ENCODE measurements at regions not wholly inside any gene's neighbourhood (a gene's known extent, or its start where the extent isn't known, plus 50 kb on each side); places are given as distances from the start of the nearest gene placed in this dataset.

DNA sequence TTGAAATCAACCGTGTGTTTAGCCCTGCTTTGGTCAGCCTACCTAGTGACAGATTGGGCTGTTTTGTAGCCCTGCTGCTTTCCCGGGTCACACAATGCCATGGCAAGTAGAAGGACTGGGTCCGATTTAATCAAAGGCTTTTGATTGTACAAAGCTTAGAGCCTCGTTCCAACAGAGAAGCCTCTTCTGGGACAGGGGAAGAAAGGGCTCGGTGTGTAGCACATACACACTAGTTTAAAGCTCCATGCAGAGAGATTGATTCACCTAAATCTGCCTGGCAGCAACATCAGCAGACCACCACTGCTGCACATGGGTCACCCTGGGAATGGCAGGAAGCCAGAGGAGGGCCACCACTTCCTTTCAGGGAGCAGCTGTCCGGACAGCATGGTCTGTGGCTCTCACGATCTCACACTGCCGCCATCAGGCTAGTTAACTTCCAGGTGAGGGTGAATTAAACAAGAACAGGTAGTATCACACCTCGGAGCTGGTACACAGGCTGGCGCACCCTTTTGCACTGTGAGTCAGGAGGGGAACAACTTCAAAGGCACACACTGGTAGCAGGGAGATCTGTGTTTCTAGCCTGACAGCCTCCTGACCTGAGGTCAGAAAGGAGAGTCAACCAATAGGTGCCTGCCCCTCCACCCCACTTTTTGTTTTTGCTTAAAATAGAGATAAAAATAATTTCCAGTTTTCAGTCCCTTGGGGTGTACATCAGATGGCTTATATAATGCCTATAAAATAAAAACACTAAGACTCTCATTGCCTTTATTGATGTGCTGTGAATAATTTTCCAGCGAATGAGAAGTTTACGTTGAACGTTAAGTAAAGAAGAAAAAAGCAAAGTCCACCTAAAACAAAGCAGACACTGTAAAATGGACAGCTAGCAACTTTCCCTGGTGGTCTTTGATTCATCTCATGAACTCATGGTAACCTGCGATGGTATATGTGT is 108.5 kb downstream of the CDCA7 start:
- intact Hi-C loops (cut with DNase I) = no loop called here

DNA sequence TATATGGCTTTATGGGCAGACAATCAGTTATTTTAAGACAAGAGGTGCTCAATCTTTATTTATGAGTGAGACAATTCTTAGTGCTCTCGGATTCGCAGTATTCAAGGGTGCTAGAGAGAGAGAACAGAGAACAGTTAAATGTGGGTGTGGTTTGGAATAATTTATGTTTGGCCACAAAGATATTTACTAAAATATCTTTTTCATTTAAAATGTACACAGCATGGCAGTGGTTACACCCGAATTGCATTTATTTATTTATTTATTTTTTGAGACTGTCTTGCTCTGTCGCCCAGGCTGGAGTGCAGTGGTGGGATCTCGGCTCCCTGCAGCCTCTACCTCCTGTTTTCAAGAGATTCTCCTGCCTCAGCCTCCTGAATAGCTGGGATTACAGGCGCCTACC is 109.2 kb downstream of the CDCA7 start:
- no peak for DNase-seq (ENCODE audit: low spot score)

More for the DNA sequence above, 108.5 kb downstream of the CDCA7 start:
- no peak for DNase-seq (ENCODE audit: low spot score)

DNA sequence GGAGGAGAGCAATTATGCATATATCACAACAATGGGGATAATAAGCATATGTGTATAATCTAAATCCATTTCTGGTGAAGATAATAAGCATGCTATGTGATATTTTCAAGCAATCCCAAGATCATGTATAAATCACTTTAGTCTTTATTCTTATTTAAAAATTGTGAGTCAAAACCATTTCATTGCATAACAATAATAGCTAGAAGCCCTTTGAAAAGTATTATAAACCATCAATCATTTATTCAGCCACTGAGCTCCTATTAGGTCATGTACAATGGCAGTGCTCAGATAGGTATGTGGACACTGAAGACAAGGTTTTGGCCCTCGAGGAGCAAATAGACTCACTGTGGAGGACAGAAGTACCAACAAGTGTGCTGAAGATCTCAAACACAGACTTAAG is 113.1 kb downstream of the CDCA7 start:
- intact Hi-C loops (cut with DNase I) = no loop called here
- no peak for DNase-seq (ENCODE audit: low spot score)

More for the DNA sequence above, 109.2 kb downstream of the CDCA7 start:
- intact Hi-C loops (cut with DNase I) = no loop called here

DNA sequence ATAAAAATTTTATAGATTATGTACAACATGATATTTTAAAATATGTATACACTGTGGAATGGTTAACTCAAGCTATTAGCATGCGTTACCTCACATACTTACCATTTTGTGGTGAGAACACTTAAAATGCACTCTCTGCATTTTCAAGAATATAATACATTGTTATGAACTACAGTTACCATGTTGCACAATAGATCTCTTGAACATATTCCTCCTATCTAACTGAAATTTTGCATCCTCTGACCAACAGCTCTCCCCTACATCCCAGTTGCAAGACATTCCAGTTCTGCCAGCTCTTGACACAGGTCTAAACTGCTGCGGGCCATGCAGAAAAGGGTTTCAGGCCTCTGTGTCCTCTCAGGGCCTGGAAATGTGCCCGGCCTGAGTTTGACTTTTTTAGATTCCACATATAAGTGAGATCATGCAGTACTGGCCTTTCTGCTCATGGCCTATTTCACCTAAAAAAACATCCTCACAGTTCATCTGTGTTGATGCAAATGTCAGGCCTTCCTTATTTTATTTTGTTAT is 113.7 kb downstream of the CDCA7 start:
- DNase-seq (ENCODE audit: low spot score) = no peak
- intact Hi-C loops (cut with DNase I) = no loop called here

DNA sequence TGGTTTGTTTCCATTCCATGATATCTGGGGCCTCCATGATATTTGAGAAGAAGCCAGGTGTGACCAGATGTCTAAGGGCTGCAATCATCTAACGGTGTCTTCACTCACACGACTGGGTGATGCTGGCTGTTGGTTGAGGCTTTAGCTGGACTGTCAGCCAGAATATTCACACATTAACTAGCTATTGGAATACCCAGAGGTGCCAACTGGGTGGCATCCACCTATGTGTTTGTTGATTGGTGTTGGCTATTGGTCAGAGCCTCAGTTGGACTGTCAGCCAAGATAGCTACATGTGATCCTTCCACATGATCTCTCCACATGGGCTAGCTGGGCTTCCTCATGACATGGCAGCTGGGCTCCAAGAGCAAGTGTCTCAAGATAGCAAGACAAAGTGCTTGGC is 117.4 kb downstream of the CDCA7 start:
- intact Hi-C loops (cut with DNase I) = no loop called here
- no peak for DNase-seq (ENCODE audit: low spot score)

DNA sequence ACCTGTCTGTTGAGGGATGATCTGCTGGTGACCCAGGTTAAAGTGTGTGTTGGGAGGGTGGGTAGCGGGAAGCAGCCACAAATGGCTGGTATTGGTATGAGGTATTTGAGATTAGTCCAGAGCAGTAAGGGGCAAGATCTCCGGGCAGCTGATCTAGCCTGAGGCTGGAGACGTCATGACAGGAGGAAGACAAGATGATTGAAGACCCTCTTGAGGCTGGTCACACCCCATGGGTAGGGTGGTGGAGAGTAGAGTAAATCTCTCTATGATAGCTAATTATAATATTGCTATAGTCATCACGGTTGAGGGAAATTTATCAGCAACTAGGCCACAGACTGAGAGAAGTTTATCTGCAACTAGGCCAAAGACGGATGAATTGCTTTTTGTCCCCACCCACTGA is 128.5 kb downstream of the CDCA7 start:
- intact Hi-C loops (cut with DNase I) = no loop called here
- DNase-seq (ENCODE audit: low spot score) = no peak

DNA sequence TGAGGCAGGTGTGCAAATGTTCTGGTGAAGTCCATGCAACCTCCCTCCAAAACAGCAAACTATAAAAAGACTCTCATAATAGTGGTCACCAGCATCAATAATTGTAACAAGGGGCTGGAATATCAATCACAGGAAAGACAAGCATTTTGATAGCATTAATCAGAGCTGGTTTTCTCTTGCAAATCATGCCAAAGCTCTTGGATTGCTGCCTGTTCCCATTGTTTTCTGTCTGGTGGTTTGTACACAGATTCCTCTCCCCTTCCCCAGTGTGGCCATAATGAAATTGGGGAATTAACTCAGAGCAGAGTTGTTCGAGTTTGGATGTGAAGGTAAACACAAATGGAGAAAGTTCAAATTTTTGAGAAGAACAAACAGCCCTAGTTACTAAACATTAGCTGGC is 134.2 kb downstream of the CDCA7 start:
- DNase-seq (ENCODE audit: low spot score) = no peak

DNA sequence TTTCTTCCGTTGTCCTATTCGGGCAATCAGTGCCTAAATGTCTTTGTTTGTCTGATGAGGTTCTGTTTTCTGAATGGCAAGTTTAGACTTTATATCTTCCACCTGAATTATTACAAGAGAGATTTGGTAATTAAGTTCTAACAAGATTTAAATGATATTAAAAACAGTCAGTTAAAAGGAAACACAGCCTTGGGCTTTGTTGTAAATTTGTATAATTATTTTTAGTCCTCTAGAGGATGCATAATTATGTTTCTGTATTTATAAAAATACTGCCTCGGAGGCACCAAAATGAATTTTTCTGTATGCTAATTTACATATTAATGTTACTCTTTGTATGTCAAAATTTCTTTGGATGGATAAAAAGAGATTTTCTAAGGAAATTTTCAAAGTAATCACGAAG is 136.7 kb downstream of the CDCA7 start:
- intact Hi-C loops (cut with DNase I) = no loop called here
- no peak for DNase-seq (ENCODE audit: low spot score)

More for the DNA sequence above, 134.2 kb downstream of the CDCA7 start:
- intact Hi-C loops (cut with DNase I) = no loop called here

DNA sequence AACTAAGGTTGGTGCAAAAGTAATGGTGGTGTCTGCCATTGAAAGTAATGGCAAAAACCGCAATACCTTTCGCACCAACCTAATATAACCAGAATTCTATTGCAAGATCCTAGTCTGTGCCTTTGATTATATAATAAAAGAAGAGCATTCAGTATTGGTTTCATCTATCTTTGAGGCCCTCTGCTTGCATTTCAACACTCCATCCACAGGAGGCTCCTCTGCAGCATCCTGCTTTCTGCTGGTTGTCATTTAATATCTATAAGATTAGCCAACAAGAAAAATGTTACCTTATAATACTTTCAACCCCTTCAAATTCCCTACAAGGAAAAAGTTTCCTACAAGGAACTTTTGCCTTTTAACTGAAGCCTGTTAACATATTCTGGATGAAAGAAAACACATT is 139.2 kb downstream of the CDCA7 start:
- intact Hi-C loops (cut with DNase I) = no loop called here
- DNase-seq (ENCODE audit: low spot score) = no peak

DNA sequence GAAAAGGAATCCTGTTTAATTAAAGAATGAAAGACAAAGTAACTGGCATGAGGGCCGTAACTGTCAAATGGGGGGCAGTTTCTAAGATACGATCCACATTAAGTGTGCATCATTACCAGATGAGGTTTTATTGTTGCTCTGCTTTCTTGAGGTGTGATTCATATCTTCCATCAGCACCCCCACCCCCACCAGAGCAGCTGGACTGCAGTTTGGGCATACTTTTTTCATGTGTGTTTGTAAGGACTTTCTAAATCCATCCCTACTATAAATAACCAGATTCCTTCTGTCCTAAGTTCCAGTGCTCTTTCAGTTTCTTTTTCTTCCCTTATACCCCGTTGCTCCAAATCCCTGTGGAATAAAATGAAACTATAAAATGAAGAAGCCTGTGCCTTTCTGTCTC is 142.1 kb downstream of the CDCA7 start:
- intact Hi-C loops (cut with DNase I) = no loop called here
- no peak for DNase-seq (ENCODE audit: low spot score)

DNA sequence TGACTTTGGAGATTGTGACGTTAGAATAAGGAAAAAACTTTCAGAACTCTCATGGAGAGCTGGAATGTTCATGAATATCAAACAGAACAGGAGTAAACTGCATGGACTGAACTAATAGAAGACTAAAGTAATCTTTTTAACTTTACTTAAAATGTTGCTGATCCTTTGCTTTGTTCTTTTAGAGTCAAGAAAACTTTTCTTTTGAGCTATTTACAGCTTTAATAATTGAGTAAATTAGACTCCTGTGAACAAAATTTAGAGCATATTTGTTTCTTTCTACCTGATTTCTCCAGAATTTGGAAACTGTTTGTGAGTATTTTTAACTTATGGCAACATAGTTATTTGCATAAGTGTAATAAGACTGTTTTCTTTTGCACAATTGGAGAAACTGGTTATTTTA is 146.3 kb downstream of the CDCA7 start:
- DNase-seq (ENCODE audit: low spot score) = no peak
- intact Hi-C loops (cut with DNase I) = no loop called here

DNA sequence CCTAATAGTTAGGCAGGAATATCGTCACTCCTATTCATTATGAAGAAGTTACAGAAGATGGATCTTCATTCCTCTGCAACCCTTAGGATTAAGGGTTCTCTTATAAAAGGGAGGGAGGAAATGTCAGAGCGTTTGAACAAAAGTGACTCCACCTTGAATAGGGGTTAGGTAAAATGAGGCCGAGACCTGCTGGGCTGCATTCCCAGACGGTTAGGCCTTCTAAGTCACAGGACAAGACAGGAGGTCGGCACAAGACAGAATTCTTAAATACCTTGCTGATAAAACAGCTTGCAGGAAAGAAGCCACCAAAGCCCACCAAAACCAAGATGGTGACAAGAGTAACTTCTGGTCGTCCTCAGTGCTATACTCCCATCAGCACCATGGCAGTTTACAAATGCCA is 147.6 kb downstream of the CDCA7 start:
- DNase-seq (ENCODE audit: low spot score) = no peak
- intact Hi-C loops (cut with DNase I) = no loop called here

DNA sequence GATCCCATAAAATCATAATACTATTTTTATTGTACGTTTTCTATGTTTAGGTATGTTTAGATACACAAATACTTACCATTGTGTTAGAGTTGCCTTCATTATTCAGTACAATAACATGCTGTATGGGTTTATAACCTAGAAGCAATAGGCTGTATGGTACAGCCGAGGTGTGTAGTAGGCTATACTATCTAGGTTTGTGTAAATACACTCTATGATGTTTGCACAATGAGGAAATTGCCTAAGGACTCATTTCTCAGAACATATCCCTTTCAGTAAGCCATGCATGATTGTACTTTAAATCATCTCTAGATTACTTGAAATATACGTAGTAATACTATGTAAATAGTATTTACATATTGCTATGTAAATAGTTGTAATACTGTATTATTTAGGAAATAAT is 156.7 kb downstream of the CDCA7 start:
- intact Hi-C loops (cut with DNase I) = no loop called here
- no peak for DNase-seq (ENCODE audit: low spot score)

DNA sequence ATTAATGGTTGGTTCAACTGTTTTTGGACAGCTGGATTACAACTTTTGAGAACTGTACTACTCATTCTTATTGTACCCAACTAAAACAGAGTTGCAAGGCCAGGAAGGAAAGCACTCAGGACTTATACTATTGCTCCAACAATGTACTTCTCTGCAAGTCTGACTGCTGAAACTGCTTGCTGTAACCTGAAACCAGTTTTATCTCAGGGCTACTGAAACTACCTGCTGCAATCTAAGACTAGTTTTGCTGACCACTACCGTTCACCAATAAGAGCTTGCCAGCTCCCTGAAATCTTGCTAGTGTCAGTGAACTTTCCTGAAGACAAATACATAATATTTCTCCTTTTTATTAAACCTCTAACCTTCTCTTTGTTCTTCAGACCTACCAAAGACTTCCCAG is 157.3 kb downstream of the CDCA7 start:
- intact Hi-C loops (cut with DNase I) = no loop called here

DNA sequence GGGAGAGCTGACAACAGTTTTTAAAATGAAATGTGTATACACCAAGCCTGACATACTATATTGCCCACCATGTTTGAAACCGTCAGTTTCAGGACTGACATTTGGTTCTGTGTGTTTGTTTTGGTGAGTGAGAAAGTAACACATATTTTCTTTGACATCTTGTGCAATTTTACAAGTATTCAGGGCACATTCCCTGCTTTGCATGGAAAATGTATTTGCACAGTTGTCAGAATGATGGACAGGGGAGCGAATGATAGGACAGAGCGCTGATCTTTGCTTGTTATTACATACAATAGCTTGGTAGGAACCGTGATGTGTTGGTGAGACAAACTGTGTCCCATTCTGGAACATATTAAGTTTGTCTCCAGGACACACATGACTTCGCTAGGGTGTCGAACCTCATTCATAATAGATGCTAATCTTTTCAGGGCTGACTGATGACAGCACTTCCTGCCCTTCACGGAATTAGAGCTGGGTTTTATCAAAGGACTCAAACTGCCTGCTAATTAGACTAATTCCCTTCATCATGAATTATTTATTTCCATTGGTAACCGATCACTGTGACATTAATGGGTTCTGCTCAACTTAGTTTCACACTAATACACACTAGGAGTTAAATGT is 158.5 kb downstream of the CDCA7 start:
- no peak for DNase-seq (ENCODE audit: low spot score)
- intact Hi-C loops (cut with DNase I) = no loop called here

More for the DNA sequence above, 157.3 kb downstream of the CDCA7 start:
- DNase-seq (ENCODE audit: low spot score) = no peak

DNA sequence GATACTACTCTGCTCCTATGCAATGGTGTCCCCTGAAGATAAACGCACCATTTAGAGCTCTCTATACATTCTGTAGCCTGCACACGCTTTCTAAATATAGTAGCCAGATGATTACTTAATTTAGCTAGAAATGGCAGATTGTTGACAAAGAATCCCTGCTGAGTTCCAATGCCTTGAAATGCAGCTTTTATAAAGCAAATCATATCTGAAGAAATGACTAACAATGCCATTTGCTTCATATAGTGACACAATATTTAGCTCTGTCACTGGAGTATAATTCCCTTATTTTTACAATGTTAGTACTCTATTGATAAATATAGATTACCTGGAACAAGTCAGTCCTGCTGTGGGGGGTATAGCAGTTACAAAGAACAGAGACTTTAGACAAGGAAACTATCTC is 166.2 kb downstream of the CDCA7 start:
- intact Hi-C loops (cut with DNase I) = no loop called here
- DNase-seq (ENCODE audit: low spot score) = no peak

DNA sequence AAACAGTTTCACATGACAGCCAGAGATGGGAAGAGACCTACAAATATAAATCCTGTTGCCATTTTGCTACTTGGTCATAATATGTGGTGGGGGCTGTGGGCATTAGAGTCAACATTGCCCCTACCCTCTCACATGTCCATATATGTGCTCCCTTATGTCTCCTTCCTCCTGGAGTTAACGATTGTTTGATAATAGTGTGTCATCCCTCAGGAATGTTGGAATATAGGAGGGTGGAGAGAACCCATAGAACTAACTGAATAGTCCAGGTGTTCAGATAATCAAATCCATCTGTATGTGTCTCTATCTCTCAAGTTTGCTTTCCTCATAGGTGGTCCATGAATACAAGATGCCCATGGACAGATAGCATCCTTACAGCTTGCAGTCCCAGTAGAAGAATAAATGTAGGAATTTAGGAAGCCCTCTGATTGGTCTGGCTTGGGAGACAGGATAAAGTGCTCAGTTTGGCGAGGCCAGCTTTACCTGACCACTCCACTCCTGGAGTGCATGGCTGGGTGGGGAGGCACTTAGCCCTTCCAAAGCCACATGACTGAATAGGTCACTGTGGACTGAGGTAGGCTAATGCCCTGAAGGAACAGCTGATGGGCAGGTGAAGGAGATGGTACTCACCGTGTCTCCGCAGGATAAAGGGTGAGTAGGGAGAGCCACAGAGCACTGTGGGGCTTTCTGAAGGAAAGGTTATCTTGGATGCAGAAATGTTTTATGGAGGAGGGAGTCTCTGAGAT is 166.9 kb downstream of the CDCA7 start:
- no peak for DNase-seq (ENCODE audit: low spot score)
- intact Hi-C loops (cut with DNase I) = no loop called here

DNA sequence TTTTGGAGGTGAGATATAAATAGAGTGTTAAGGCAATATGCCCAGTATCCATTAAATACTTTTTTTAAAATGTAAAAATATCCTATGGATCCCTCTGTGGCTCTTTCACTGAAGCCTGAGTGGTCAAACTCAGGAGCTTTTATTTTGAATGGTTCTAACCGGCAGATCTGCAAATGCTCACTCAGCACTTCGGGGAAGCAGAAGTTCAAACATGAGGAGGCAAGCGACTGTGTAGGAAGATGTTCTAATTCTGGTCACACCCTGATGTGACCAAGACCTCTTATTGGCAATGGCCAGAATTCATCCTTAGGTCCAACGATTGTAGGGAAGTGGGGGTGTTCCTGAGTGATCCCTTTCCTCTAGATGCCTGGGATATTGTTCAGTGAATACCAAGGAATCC is 168.8 kb downstream of the CDCA7 start:
- intact Hi-C loops (cut with DNase I) = no loop called here
- DNase-seq (ENCODE audit: low spot score) = no peak

DNA sequence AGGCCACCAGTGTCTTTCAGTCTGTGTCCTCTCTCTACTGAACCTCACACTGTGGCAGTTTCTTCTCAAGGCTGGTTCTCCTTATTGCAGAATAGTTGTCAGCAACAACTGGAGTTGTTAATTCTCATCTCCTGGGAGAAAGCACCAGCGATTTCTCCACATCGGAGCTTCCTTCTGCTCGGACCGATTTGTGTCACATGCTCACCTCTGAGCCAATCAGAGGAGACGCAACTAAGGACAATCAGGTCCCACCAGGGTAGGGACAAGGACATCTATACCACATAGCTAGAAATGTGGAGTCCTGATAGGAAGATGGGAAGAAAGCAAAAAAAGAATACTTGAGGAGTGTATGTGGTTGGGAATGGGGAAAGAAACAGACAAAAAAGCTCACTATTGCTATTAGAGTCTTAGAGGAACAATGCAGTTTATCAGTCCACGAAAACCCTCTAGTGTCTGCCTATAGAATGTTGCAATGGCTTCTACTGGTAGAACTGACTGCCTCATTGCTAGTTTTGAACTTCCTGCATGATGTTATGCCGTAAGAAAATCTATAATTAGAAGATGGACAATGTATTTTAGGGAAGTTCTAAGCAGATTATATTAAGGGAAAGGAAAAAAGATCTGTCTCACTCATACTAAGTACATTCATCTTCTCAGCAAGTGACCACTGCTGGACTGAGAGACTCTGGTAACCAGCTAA is 169.7 kb downstream of the CDCA7 start:
- no peak for DNase-seq (ENCODE audit: low spot score)
- intact Hi-C loops (cut with DNase I) = no loop called here
